Gastrocnemius medialis (tissue), 4 donors: ENCODE measurements at regions not wholly inside any gene's neighbourhood (a gene's known extent, or its start where the extent isn't known, plus 50 kb on each side); places are given as distances from the start of the nearest gene placed in this dataset.

ENCODE experiments used
- POLR2A ChIP-seq, 2 donors: fragments of 450-650 bp; IDR thresholded peaks; one replicate each; pipeline ENCODE4 v1.6.1; 2017; ENCODE audit warnings: antibody characterized with exemption in 2 of 2, mild to moderate bottlenecking in 2 of 2, moderate library complexity in 2 of 2
- TF ChIP-seq, protein P1 (sequence below), 5 experiments: fragments of 450-650 bp in 3 of 5; fragments of 200-600 bp in 2 of 5; sonication (generic) in 2 of 5; IDR thresholded peaks in 4 of 5; conservative IDR thresholded peaks in 1 of 5; 1 replicate in 4 of 5; 2 replicates in 1 of 5; pipeline ENCODE4 v1.5.1; 2016 to 2019; ENCODE audit warnings: antibody characterized with exemption in 5 of 5, mild to moderate bottlenecking in 3 of 5, moderate library complexity in 3 of 5

- TF ChIP-seq, protein P1, sequence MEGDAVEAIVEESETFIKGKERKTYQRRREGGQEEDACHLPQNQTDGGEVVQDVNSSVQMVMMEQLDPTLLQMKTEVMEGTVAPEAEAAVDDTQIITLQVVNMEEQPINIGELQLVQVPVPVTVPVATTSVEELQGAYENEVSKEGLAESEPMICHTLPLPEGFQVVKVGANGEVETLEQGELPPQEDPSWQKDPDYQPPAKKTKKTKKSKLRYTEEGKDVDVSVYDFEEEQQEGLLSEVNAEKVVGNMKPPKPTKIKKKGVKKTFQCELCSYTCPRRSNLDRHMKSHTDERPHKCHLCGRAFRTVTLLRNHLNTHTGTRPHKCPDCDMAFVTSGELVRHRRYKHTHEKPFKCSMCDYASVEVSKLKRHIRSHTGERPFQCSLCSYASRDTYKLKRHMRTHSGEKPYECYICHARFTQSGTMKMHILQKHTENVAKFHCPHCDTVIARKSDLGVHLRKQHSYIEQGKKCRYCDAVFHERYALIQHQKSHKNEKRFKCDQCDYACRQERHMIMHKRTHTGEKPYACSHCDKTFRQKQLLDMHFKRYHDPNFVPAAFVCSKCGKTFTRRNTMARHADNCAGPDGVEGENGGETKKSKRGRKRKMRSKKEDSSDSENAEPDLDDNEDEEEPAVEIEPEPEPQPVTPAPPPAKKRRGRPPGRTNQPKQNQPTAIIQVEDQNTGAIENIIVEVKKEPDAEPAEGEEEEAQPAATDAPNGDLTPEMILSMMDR (IDR thresholded peaks at IDR 0.05 in 4 of 5, conservative IDR thresholded peaks at IDR 0.05 in 1 of 5): no peak
- TF ChIP-seq POLR2A (IDR thresholded peaks at IDR 0.05): no peak
These were observed 117.9 kb upstream of the MYOCD start for GRCh38 chr17:12547831-12548230.
